ENCODE measurements at regions not wholly inside any gene's neighbourhood (a gene's known extent, or its start where the extent isn't known, plus 50 kb on each side); places are given as distances from the start of the nearest gene placed in this dataset.

- TF ChIP-seq ZNF687 (IDR thresholded peaks at IDR 0.05), result no peak
Measured at GRCh38 chr11:70028147-70028855, 49.8 kb upstream of the ANO1 start (continued).

Data from GM12878 (cell line).